ENCODE measurements at regions not wholly inside any gene's neighbourhood (a gene's known extent, or its start where the extent isn't known, plus 50 kb on each side); places are given as distances from the start of the nearest gene placed in this dataset.
A peak's percentile ranks its signal among the peaks of the same experiment; 100 is the strongest.

- peak overlapping the region in 4 of 5 donors; percentile 6 to 33 (median 28) for H3K4me3 ChIP-seq
- H3K27ac ChIP-seq: peak overlapping the region in 1 of 2 donors; percentile 47
- WGBS, 10 experiments: 0 to 33% (median 1%) methylated on average over 1 to 15 of the region's 22 CpGs; no CpG with 5 or more reads in 1 of the 10 experiments
- ATAC-seq (replicated peaks in 6 of 8): peak in 3 of 8 experiments; percentile 12 to 28 (median 25)
- in situ Hi-C loops (cut with MboI; ENCODE audit: low pct_unique_long_range_greater_than_20kb in 2 of 9, low sequenced_read_pairs in 9 of 9, unreplicated experiment in 9 of 9): loop anchor here in 8 of 9 experiments (10.0 to 25.0 kb wide), 9 partner anchors 395 to 1695 kb away; partner anchors contain the start of gene ISL1 (in 6 of the 8)
- H3K4me1 ChIP-seq (replicated peaks in 1 of 2): peaks cover 16 to 21% of the 10 kb centered on the region in 2 donors
Observed at GRCh38 chr5:50967563-50968355, 301.3 kb downstream of the PARP8 start.

DNA sequence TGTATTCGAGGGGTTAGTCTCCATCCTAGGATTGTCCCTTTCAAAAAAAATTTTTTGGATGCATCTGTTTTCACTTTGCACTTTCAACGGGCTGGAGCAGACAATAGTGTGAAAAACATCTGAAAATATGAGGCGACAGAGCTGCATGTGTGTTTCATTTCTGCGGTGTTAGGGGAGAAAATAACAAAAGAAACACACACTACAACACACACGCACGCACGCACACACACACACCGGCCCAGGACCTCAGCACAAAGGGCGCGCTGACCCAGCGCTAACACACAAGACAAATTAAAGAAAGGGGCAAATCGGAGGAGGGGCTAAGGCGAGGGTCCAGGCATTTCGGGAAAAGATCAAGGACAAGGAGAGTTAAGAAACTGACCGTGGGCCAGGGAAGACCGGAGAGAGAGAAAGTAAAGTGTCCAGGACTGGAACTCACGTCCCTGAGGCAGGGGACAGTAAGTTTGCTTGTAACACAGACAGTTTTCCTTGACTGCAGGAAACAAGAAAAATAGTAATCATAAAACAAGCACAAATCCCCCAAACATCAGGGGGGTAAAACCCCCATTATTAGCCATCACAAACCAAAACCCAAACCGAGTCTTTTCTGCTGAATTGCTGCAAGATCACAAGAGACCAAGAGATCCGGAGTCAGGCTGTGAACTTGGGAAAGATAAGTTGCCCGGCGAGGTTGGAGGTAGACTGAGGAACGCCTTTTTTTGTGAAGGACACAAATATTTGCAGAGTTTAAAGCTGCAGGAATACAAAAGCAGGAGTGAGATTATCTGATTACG, 302.1 kb downstream of the PARP8 start:
- in situ Hi-C loops (cut with MboI; ENCODE audit: low pct_unique_long_range_greater_than_20kb in 2 of 9, low sequenced_read_pairs in 9 of 9, unreplicated experiment in 9 of 9): loop anchor here in 8 of 9 experiments (10.0 to 25.0 kb wide), 9 partner anchors 394 to 1694 kb away; partner anchors contain the start of gene ISL1 (in 6 of the 8)
- peak overlapping the region in 1 of 2 donors; percentile 47 for H3K27ac ChIP-seq
- WGBS, 10 experiments: 0 to 10% (median 3%) methylated on average over 6 to 22 of the region's 23 CpGs; no CpG with 5 or more reads in 1 of the 10 experiments
- H3K4me3 ChIP-seq: peak overlapping the region in 4 of 5 donors; percentile 26 to 33 (median 28)
- no peak for ATAC-seq (replicated peaks in 6 of 8)
- H3K4me1 ChIP-seq (replicated peaks in 1 of 2): peaks cover 16 to 21% of the 10 kb centered on the region in 2 donors

DNA sequence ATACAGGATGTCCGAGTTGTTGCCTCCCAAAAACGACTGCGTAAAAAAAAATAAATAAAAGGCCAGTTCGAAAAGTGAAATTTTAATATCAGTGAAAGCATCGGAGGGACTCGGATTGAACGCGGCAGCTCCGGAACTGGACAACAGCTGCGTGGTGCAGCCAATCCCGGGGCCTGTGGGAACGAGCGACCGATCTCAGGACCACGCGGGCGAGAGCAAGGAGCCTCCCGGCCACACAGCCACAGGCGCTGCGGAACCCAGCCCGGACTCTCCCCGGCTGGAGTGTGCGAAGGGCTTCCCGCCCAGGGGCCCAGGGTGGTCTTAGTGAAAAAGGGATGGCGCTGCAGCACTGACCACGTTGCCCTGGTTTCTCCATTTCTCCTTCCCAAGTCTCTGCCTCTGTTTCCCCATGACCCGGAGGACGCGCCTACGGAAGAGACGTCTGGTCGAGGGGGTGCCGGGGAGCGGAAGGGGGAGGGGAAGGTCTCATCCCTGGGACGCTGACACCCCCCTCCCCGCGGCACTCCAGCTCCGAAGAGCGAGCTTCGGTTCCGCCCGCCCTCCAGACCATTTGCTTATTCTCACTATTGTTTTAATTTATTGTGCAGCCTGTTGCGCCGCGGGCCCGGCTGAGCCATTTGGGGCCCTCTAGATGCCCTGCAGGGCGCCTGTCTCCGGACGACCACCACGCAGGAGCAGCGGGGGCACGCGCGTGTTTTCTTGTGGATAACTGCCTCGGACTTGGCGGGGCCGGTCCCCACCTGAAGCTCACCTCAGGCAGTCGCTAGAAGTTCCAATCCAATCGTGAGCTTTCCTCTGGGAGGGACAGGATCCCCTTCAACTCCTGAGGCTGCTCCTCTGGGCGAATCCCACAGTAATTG, 303.0 kb downstream of the PARP8 start:
- H3K4me3 ChIP-seq: peak overlapping the region in 4 of 5 donors; percentile 26 to 33 (median 28)
- 0 to 42% (median 6%) methylated on average over 2 to 16 of the region's 60 CpGs for WGBS, 10 experiments
- in situ Hi-C loops (cut with MboI; ENCODE audit: low pct_unique_long_range_greater_than_20kb in 2 of 9, low sequenced_read_pairs in 9 of 9, unreplicated experiment in 9 of 9): loop anchor here in 8 of 9 experiments (10.0 to 25.0 kb wide), 9 partner anchors 393 to 1693 kb away; partner anchors contain the start of gene ISL1 (in 6 of the 8)
- peaks cover 11 to 16% of the 10 kb centered on the region in 2 donors for H3K4me1 ChIP-seq (replicated peaks in 1 of 2)
- H3K27ac ChIP-seq: peak overlapping the region in 1 of 2 donors; percentile 47
- ATAC-seq (replicated peaks in 6 of 8): peak in 7 of 8 experiments; percentile 27 to 80 (median 73)

- in situ Hi-C loops (cut with MboI; ENCODE audit: low pct_unique_long_range_greater_than_20kb in 2 of 9, low sequenced_read_pairs in 9 of 9, unreplicated experiment in 9 of 9): no loop called here
- Histone ChIP-seq H3K27ac (no peak overlapping the region), H3K4me3 (no peak overlapping the region), H3K4me1 (replicated peaks in 1 of 2) (no peaks in the 10 kb centered on the region)
- ATAC-seq (replicated peaks in 6 of 8): no peak
- 20 to 100% (median 69%) methylated on average over 1 to 2 of the region's 2 CpGs for WGBS, 10 experiments
Observed at GRCh38 chr5:50975840-50976239, 309.4 kb downstream of the PARP8 start.

DNA sequence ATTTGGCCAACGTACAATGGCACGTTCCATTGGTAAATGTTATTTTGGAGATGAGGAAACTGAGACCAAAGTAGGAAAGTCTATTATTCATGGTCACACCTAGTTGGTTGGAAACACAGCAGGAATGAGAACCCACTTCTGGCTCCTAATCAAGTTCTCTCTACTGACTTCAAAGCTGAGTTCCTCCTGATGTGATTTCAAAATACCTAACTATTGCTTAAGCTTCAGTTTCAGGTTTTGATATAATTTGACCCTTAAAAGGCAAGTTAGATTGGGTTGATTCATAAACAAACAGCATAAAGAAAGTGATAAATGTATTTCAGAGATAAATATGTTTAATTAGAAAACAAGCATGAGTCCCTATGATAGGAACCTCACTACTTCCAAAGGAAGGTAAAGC, 312.5 kb downstream of the PARP8 start:
- 40 to 100% (median 82%) methylated on average over 1 to 2 of the region's 2 CpGs; no CpG with 5 or more reads in 3 of the 10 experiments for WGBS, 10 experiments
- in situ Hi-C loops (cut with MboI; ENCODE audit: low pct_unique_long_range_greater_than_20kb in 2 of 9, low sequenced_read_pairs in 9 of 9, unreplicated experiment in 9 of 9): no loop called here
- Histone ChIP-seq H3K27ac (no peak overlapping the region), H3K4me3 (no peak overlapping the region), H3K4me1 (replicated peaks in 1 of 2) (no peaks in the 10 kb centered on the region)
- no peak for ATAC-seq (replicated peaks in 6 of 8)

DNA sequence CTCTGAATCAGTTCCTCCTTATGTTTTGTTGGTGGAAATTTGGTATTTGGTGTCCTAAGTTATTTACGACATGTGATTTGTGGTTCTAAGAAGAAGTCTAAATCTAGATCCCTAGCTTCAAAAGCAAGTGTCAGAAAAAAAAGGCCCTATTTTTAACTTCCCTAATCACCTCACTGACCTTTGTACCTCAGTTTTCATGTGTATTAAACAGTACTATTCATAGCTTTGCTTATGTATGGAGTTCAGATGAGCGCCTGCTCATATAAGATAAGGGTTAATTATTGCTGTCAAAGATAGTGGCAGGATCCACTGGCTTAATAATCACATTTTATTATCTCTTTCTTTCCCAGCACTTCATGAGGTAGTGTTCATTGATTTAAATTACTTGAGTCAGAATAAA, 318.2 kb downstream of the PARP8 start:
- no peak overlapping the region for H3K27ac ChIP-seq
- no peak for ATAC-seq (replicated peaks in 6 of 8)
- no peak overlapping the region for H3K4me3 ChIP-seq
- H3K4me1 ChIP-seq (replicated peaks in 1 of 2): no peaks in the 10 kb centered on the region
- in situ Hi-C loops (cut with MboI; ENCODE audit: low pct_unique_long_range_greater_than_20kb in 2 of 9, low sequenced_read_pairs in 9 of 9, unreplicated experiment in 9 of 9): no loop called here
- 0 to 100% (median 70%) methylated on average over 1 to 2 of the region's 2 CpGs; no CpG with 5 or more reads in 2 of the 10 experiments for WGBS, 10 experiments

DNA sequence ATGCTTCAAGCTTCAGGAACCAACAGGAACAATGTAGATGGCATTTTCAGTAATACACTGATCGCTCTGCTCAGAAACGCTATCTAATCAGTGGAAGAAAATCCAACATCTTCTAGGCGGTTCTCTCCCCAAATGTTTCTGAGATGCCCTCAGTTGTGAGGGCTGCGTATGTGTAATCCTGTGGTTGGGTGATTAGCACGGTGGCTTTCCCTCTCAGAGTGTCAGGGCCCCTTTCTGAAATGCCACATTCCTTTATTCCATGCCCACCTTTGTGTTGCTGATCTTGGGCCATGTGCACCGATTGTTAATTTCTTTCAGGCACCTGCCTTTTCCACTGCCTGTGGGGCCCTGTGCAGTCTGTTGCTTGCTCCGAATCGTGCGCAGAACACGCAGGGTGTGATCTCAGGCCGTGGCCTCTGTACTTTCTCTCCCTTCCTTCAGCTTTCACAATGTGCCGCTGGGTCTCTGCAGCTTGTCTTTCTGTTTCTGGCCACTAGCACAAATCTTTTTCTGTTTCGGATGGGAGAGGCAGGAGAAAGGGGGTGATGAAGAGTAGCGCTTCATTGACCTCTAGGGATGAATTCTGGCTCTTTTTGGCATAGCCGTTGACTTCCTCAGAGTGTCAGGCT, 324.0 kb downstream of the PARP8 start:
- ATAC-seq (replicated peaks in 6 of 8): no peak
- in situ Hi-C loops (cut with MboI; ENCODE audit: low pct_unique_long_range_greater_than_20kb in 2 of 9, low sequenced_read_pairs in 9 of 9, unreplicated experiment in 9 of 9): no loop called here
- Histone ChIP-seq H3K4me1 (replicated peaks in 1 of 2) (peaks cover 0 to 4% of the 10 kb centered on the region in 2 donors), H3K4me3 (no peak overlapping the region), H3K27ac (no peak overlapping the region)
- WGBS, 10 experiments: 0 to 100% (median 90%) methylated on average over 1 to 12 of the region's 15 CpGs; no CpG with 5 or more reads in 1 of the 10 experiments

- no peak for ATAC-seq (replicated peaks in 6 of 8)
- 0 to 100% (median 73%) methylated on average over 1 to 3 of the region's 3 CpGs; no CpG with 5 or more reads in 2 of the 10 experiments for WGBS, 10 experiments
- in situ Hi-C loops (cut with MboI; ENCODE audit: low pct_unique_long_range_greater_than_20kb in 2 of 9, low sequenced_read_pairs in 9 of 9, unreplicated experiment in 9 of 9): no loop called here
Observed at GRCh38 chr5:50995285-50995942, 329.0 kb downstream of the PARP8 start.

DNA sequence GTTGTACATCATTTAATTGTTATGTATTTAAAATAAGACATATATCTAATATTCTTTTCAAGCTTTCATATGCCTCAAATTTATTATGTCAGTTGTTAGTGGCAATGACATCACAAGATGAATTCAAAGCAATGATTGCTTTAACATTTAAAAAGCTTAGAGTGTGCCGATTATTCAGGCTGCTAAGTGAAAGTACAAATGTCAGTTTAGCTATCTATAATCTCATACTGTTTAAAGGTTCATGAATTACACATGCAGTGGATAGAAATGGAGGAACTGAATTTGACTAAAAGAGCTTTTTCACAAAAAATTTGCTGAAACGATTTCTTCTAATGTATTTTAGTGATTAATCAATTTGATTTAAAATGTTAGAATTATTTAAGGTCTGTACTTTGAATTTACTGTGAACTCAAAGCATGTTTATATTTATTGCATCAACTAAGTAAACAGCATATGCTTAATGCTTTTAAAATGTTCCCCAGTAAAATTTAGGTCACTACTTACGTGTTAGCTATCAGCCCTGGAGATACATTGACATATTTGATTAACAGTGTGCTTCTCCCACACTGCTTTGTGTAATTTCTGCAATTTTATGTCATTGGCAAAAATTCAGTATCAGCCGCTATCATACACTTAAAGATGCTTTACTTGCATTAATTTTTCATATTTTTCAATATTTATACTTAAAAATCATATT, 334.9 kb downstream of the PARP8 start:
- WGBS, 10 experiments: 0 to 86% (median 43%) methylated on average over 2 to 4 of the region's 4 CpGs
- ATAC-seq (replicated peaks in 6 of 8): peak in 5 of 8 experiments; percentile 64 to 93 (median 87)
- in situ Hi-C loops (cut with MboI; ENCODE audit: low pct_unique_long_range_greater_than_20kb in 2 of 9, low sequenced_read_pairs in 9 of 9, unreplicated experiment in 9 of 9): no loop called here
- Histone ChIP-seq H3K4me3 (no peak overlapping the region), H3K4me1 (replicated peaks in 1 of 2) (peaks cover 0 to 18% of the 10 kb centered on the region in 2 donors), H3K27ac (no peak overlapping the region)

More at GRCh38 chr5:50995285-50995942, 329.0 kb downstream of the PARP8 start:
- H3K27ac ChIP-seq: no peak overlapping the region
- H3K4me1 ChIP-seq (replicated peaks in 1 of 2): peaks cover 0 to 6% of the 10 kb centered on the region in 2 donors
- H3K4me3 ChIP-seq: no peak overlapping the region

- in situ Hi-C loops (cut with MboI; ENCODE audit: low pct_unique_long_range_greater_than_20kb in 2 of 9, low sequenced_read_pairs in 9 of 9, unreplicated experiment in 9 of 9): no loop called here
- no peak for ATAC-seq (replicated peaks in 6 of 8)
- WGBS, 10 experiments: 0 to 87% (median 73%) methylated on average over 1 to 3 of the region's 3 CpGs
- Histone ChIP-seq H3K4me1 (replicated peaks in 1 of 2) (peaks cover 0 to 18% of the 10 kb centered on the region in 2 donors), H3K4me3 (no peak overlapping the region), H3K27ac (no peak overlapping the region)
Observed at GRCh38 chr5:51002368-51002767, 335.9 kb downstream of the PARP8 start.

GRCh38 chr5:51013036-51013435, 346.6 kb downstream of the PARP8 start:
- no peaks in the 10 kb centered on the region for H3K4me1 ChIP-seq (replicated peaks in 1 of 2)
- H3K4me3 ChIP-seq: no peak overlapping the region
- no peak for ATAC-seq (replicated peaks in 6 of 8)
- no peak overlapping the region for H3K27ac ChIP-seq
- in situ Hi-C loops (cut with MboI; ENCODE audit: low pct_unique_long_range_greater_than_20kb in 2 of 9, low sequenced_read_pairs in 9 of 9, unreplicated experiment in 9 of 9): no loop called here
- 5 to 100% (median 70%) methylated on average over 1 to 2 of the region's 2 CpGs; no CpG with 5 or more reads in 1 of the 10 experiments for WGBS, 10 experiments

Measured in motor neuron (in vitro differentiated cells).